Adrenal gland (tissue), 9 donors: ENCODE measurements at regions not wholly inside any gene's neighbourhood (a gene's known extent, or its start where the extent isn't known, plus 50 kb on each side); places are given as distances from the start of the nearest gene placed in this dataset.

ENCODE experiments used
- DNase-seq, 7 donors: peaks; one replicate each; pipeline ENCODE4 v3.0.0-alpha.2; 2019 to 2020
- H3K27ac ChIP-seq, 5 donors: fragments of 200-600 bp; sonication (generic) in 4 of 5; 1 replicate in 3 of 5; 2 replicates in 2 of 5; pipeline versions ENCODE4 v1.5.1 to v1.8.0; 2016 to 2020; ENCODE audit warnings: mild to moderate bottlenecking in 1 of 5
- H3K27me3 ChIP-seq: fragments of 200-600 bp; 2 replicates; pipeline ENCODE4 v1.8.0; 2021
- H3K36me3 ChIP-seq, 2 donors: fragments of 200-600 bp; replicated peaks in 1 of 2; 1 replicate in 1 of 2; 2 replicates in 1 of 2; pipeline versions ENCODE4 v1.5.1 to v1.8.0; 2018 to 2022
- H3K4me1 ChIP-seq, 2 donors: fragments of 200-600 bp; replicated peaks in 1 of 2; 1 replicate in 1 of 2; 2 replicates in 1 of 2; pipeline versions ENCODE4 v1.5.1 to v1.8.0; 2018 to 2021
- H3K4me3 ChIP-seq, 4 donors: fragments of 200-600 bp; sonication (generic) in 3 of 4; one replicate each; pipeline ENCODE4 v1.5.1; 2016 to 2018
- H3K9me3 ChIP-seq, 3 donors: fragments of 200-600 bp; sonication (generic) in 1 of 3; replicated peaks in 1 of 3; 1 replicate in 2 of 3; 2 replicates in 1 of 3; pipeline versions ENCODE4 v1.5.1 to v1.8.0; 2016 to 2021
- CTCF ChIP-seq, 6 experiments: fragments of 450-650 bp in 4 of 6; fragments of 200-600 bp in 2 of 6; sonication (generic) in 1 of 6; IDR thresholded peaks; 1 replicate in 5 of 6; 2 replicates in 1 of 6; pipeline versions ENCODE4 v1.5.1 to v1.8.0; 2016 to 2021; ENCODE audit warnings: antibody characterized with exemption in 6 of 6, mild to moderate bottlenecking in 2 of 6, moderate library complexity in 1 of 6
- POLR2A ChIP-seq, 2 donors: fragments of 450-650 bp; IDR thresholded peaks; one replicate each; pipeline ENCODE4 v1.6.1; 2017; ENCODE audit warnings: antibody characterized with exemption in 2 of 2, mild to moderate bottlenecking in 2 of 2, moderate library complexity in 1 of 2
- WGBS, 4 donors: extraction: QIAGEN DNeasy Blood & Tissue Kit in 2 of 4; methylation state at CpG; one replicate each; pipeline versions ENCODE4 v1.1.5 to v1.1.7; 2013 to 2017; 5-methylcytosine and 5-hydroxymethylcytosine counted together
- intact Hi-C, 2 donors: fragments of 100-400 bp; cut with DNase I; formaldehyde crosslinking; loops; one replicate each; pipeline versions ENCODE4 v1.14.1 to v1.15.0; 2022 to 2023
- donor health status: healthy with polysubstance abuse.
- donor health status: Bipolar disorder and iron deficiency.
- donor health status: DM: yes; HTN: yes; CAD: no.
- donor health status: DM: no; HTN: no; CAD: no.
- donor health status: DM: no; HTN: no; CAD: no.

DNA sequence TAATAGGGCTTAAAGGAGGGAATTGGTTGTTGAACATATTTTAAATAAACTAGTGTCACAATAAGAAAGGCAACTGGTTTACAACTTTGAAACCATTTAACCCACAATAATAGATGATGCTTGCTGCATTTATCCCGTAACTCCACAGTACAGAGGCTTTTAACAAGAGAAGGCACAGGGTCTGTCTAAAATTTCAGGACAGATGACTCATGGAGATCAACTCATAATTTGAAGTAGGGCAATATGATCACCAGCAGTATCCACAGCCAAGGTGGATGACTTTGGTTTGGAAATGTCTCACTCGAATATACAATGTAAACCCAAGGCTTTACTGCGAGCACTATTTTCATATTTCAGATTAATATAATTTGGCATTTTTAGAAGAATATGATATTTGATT, 340.2 kb downstream of the LRIG3 start:
- WGBS, 4 donors: 88 to 94% (median 90%) methylated on average over 3 of the region's 3 CpGs
- H3K27me3 ChIP-seq: no peaks in the 10 kb centered on the region
- H3K4me1 ChIP-seq: peaks cover 0 to 7% of the 10 kb centered on the region in 2 donors
- H3K36me3 ChIP-seq: no peaks in the 10 kb centered on the region
- H3K4me3 ChIP-seq: no peak overlapping the region
- intact Hi-C loops: no loop called here
- no peak for TF ChIP-seq POLR2A (IDR thresholded peaks at IDR 0.05)
- no peaks in the 10 kb centered on the region for H3K9me3 ChIP-seq
- no peak for DNase-seq
- H3K27ac ChIP-seq: no peak overlapping the region

DNA sequence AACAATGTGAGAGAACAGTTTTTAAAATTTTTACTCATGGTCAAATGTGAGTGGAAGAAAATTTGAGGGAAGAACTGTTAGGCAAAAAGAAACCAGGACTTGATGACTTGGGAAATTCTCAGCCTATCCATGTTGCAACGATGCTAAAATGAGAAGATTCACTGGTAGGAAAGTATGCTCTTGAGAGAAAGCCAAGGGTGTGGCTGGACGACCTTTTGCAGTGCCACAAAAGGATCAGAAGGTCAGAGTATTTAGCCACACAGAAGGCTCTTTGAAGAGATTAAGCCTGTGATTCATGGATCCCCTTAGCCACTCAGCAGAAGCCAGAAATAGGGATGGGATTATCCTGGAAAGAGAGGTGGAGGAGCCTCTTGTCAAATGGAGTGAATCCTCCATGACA, 336.8 kb downstream of the LRIG3 start:
- Histone ChIP-seq H3K27me3 (no peaks in the 10 kb centered on the region), H3K4me3 (no peak overlapping the region), H3K27ac (peak overlapping the region in 2 of 5 donors; percentile 45 to 52), H3K9me3 (no peaks in the 10 kb centered on the region), H3K4me1 (peaks cover 3 to 7% of the 10 kb centered on the region in 2 donors), H3K36me3 (no peaks in the 10 kb centered on the region)
- peak in 4 of 7 donors; percentile 9 to 43 (median 17) for DNase-seq
- 14 to 32% (median 24%) methylated on average over 2 of the region's 2 CpGs for WGBS, 4 donors
- TF ChIP-seq CTCF (IDR thresholded peaks at IDR 0.05): no peak
- no peak for TF ChIP-seq POLR2A (IDR thresholded peaks at IDR 0.05)
- intact Hi-C loops: no loop called here

DNA sequence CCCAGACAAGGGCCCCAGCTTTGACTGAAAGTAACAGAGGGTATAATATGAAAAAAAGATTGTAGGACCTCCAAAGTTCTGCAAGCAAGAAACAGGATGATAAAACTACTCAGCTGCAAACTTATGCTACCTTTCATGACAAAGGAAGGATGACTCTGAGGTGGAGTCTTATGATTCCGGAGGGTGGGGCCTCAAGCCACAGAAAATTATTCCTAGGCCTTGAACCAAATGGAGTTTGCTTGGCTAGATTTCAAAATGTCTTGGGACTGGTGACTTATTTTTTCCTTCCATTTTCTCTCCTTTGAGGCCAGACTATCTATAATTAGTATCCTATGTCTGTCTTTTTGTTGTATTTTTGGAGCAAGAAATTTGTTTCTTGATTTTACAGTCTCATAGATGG, 336.4 kb downstream of the LRIG3 start:
- Histone ChIP-seq H3K9me3 (no peaks in the 10 kb centered on the region), H3K4me3 (no peak overlapping the region), H3K27me3 (no peaks in the 10 kb centered on the region), H3K36me3 (no peaks in the 10 kb centered on the region), H3K27ac (peak overlapping the region in 2 of 5 donors; percentile 45 to 52), H3K4me1 (peaks cover 3 to 7% of the 10 kb centered on the region in 2 donors)
- intact Hi-C loops: no loop called here
- peak in 2 of 7 donors; percentile 6 to 19 for DNase-seq
- 50 to 62% (median 59%) methylated on average over 1 of the region's 1 CpG for WGBS, 4 donors
- TF ChIP-seq CTCF (IDR thresholded peaks at IDR 0.05) (no peak), POLR2A (IDR thresholded peaks at IDR 0.05) (no peak)

GRCh38 chr12:58584880-58585279, 335.4 kb downstream of the LRIG3 start:
- WGBS, 4 donors: 83 to 95% (median 92%) methylated on average over 2 of the region's 2 CpGs
- intact Hi-C loops: no loop called here
- Histone ChIP-seq H3K27me3 (no peaks in the 10 kb centered on the region), H3K4me3 (no peak overlapping the region), H3K36me3 (no peaks in the 10 kb centered on the region), H3K4me1 (peaks cover 3 to 7% of the 10 kb centered on the region in 2 donors), H3K9me3 (no peaks in the 10 kb centered on the region), H3K27ac (no peak overlapping the region)
- no peak for DNase-seq
- TF ChIP-seq CTCF (IDR thresholded peaks at IDR 0.05): no peak
- no peak for TF ChIP-seq POLR2A (IDR thresholded peaks at IDR 0.05)

DNA sequence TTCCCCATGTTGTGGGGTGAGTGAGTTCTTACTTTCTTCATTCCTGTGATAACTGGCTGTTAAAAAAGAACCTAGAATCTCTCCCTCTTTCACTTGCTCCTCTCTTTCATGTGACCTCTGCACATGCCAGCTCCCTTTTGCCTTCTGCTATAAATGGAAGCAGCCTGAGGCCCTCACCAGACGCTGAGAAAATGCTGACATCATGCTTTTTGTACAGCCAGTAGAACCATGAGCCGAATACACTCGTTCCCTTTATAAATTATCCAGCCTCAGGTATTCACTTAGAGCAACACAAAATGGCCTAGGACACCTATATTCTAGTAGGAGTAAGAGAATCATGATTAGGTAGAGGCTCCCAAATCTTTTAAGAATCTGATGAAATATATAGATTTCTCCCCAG, 333.5 kb downstream of the LRIG3 start:
- Histone ChIP-seq H3K27ac (no peak overlapping the region), H3K9me3 (no peaks in the 10 kb centered on the region), H3K4me3 (no peak overlapping the region), H3K4me1 (peaks cover 3 to 7% of the 10 kb centered on the region in 2 donors), H3K27me3 (no peaks in the 10 kb centered on the region), H3K36me3 (no peaks in the 10 kb centered on the region)
- 46 to 72% (median 58%) methylated on average over 3 of the region's 3 CpGs for WGBS, 4 donors
- intact Hi-C loops: no loop called here
- no peak for DNase-seq
- TF ChIP-seq POLR2A (IDR thresholded peaks at IDR 0.05) (no peak), CTCF (IDR thresholded peaks at IDR 0.05) (no peak)
